HEK293 (cell line): ENCODE measurements at regions not wholly inside any gene's neighbourhood (a gene's known extent, or its start where the extent isn't known, plus 50 kb on each side); places are given as distances from the start of the nearest gene placed in this dataset.

ENCODE experiments used
- CTCF ChIP-seq: fragments of 450-650 bp; formaldehyde crosslinking; IDR thresholded peaks from 2 replicates; pipeline ENCODE4 v1.5.1; 2016; ENCODE audit warnings: missing biosample characterization, missing genetic modification characterization
- KLF10 ChIP-seq: fragments of 450-650 bp; IDR thresholded peaks from 2 replicates; pipeline ENCODE4 v1.5.1; 2018; ENCODE audit warnings: missing biosample characterization, mild to moderate bottlenecking, missing genetic modification characterization
- KLF16 ChIP-seq: fragments of 450-650 bp; formaldehyde crosslinking; IDR thresholded peaks from 2 replicates; pipeline ENCODE4 v1.5.1; 2017; ENCODE audit warnings: missing biosample characterization, missing genetic modification characterization
- RBAK ChIP-seq: fragments of 450-650 bp; formaldehyde crosslinking; IDR thresholded peaks from 2 replicates; pipeline ENCODE4 v1.5.1; 2016; ENCODE audit warnings: missing biosample characterization, missing genetic modification characterization
- SETDB1 ChIP-seq: IDR thresholded peaks from one replicate; pipeline ENCODE4 v1.6.1; 2017; ENCODE audit warnings: mild to moderate bottlenecking, low read length, moderate library complexity, mixed read lengths; ENCODE audit not compliant: insufficient read length
- TSHZ1 ChIP-seq: fragments of 450-650 bp; formaldehyde crosslinking; IDR thresholded peaks from 2 replicates; pipeline ENCODE4 v1.5.1; 2016; ENCODE audit warnings: missing biosample characterization, missing genetic modification characterization, borderline replicate concordance
- ZBTB1 ChIP-seq: fragments of 450-650 bp; formaldehyde crosslinking; IDR thresholded peaks from 2 replicates; pipeline ENCODE4 v1.5.1; 2016; ENCODE audit warnings: missing biosample characterization, missing genetic modification characterization
- ZBTB6 ChIP-seq: fragments of 450-650 bp; formaldehyde crosslinking; IDR thresholded peaks from 2 replicates; pipeline ENCODE4 v1.5.1; 2017; ENCODE audit warnings: missing biosample characterization, missing genetic modification characterization
- ZNF133 ChIP-seq: fragments of 450-650 bp; formaldehyde crosslinking; IDR thresholded peaks from 2 replicates; pipeline ENCODE4 v1.5.1; 2016; ENCODE audit warnings: missing biosample characterization, missing genetic modification characterization
- ZNF140 ChIP-seq: fragments of 450-650 bp; formaldehyde crosslinking; IDR thresholded peaks from 2 replicates; pipeline ENCODE4 v1.5.1; 2016; ENCODE audit warnings: missing biosample characterization, missing genetic modification characterization
- ZNF335 ChIP-seq: fragments of 450-650 bp; formaldehyde crosslinking; conservative IDR thresholded peaks from 2 replicates; pipeline ENCODE4 v1.5.1; 2016; ENCODE audit warnings: missing biosample characterization, missing genetic modification characterization
- ZNF549 ChIP-seq: fragments of 450-650 bp; IDR thresholded peaks from 2 replicates; pipeline ENCODE4 v1.5.1; 2018; ENCODE audit warnings: missing biosample characterization, missing genetic modification characterization, mild to moderate bottlenecking, inconsistent platforms, moderate library complexity
- ZNF624 ChIP-seq: fragments of 450-650 bp; formaldehyde crosslinking; IDR thresholded peaks from 2 replicates; pipeline ENCODE4 v1.5.1; 2017; ENCODE audit warnings: missing biosample characterization, missing genetic modification characterization
- ZNF707 ChIP-seq: fragments of 450-650 bp; formaldehyde crosslinking; IDR thresholded peaks from 2 replicates; pipeline ENCODE4 v1.5.1; 2016; ENCODE audit warnings: missing biosample characterization, missing genetic modification characterization

GRCh38 chr6:43837507-43837906 lies 67.5 kb downstream of the VEGFA start:
- TF ChIP-seq ZNF335 (tag by site-specific recombination), result no peak
- no peak for TF ChIP-seq ZNF140 (tag by site-specific recombination)
- TF ChIP-seq ZNF549 (tag by site-specific recombination), result no peak
- no peak for TF ChIP-seq ZBTB1
- no peak for TF ChIP-seq ZNF133 (tag by site-specific recombination)
- no peak for TF ChIP-seq ZNF624 (tag by site-specific recombination)
- TF ChIP-seq CTCF (tag by site-specific recombination), result no peak
- no peak for TF ChIP-seq ZNF707 (tag by site-specific recombination)
- no peak for TF ChIP-seq KLF16
- TF ChIP-seq ZBTB6, result no peak
- no peak for TF ChIP-seq RBAK (tag by site-specific recombination)
- TF ChIP-seq SETDB1, result no peak
- no peak for TF ChIP-seq TSHZ1 (tag by site-specific recombination)
- no peak for TF ChIP-seq KLF10 (tag by site-specific recombination)
